SK-N-SH (cell line): ENCODE measurements at regions not wholly inside any gene's neighbourhood (a gene's known extent, or its start where the extent isn't known, plus 50 kb on each side); places are given as distances from the start of the nearest gene placed in this dataset.

ENCODE experiments used
- CTCF ChIA-PET: fragments of 300-600, 350-600 bp; formaldehyde crosslinking; extraction: SDS; loops from one replicate; lab custom pipeline; 2021; lab: Yijun Ruan, JAX
- POLR2A ChIA-PET: fragments of 350-600 bp; sonication (Branson Sonifier 250); formaldehyde crosslinking; extraction: SDS; loops from one replicate; lab custom pipeline; 2020; ENCODE audit warnings: antibody characterized with exemption, inconsistent platforms; lab: Yijun Ruan, JAX
- DNase-seq: peaks from one replicate; pipeline ENCODE4 v3.0.0; 2012
- H2AFZ ChIP-seq: fragments of 200-600 bp; sonication (generic); 2 replicates; pipeline ENCODE4 v1.8.1; 2016; ENCODE audit warnings: antibody characterized with exemption, mild to moderate bottlenecking, low read depth
- H3F3A ChIP-seq: fragments of 200-600 bp; sonication (generic); replicated peaks from 2 replicates; pipeline ENCODE3; 2016; ENCODE audit warnings: antibody characterized with exemption, mild to moderate bottlenecking; ENCODE audit not compliant: insufficient read depth
- H3K27ac ChIP-seq, 2 experiments: fragments of 200-500 bp in 1 of 2; fragments of 200-600 bp in 1 of 2; sonication (Bioruptor generic) in 1 of 2; sonication (generic), shearing (Covaris generic) in 1 of 2; 2 replicates each; pipeline versions ENCODE4 v1.5.1 to v1.6.1; 2014 to 2016; ENCODE audit warnings: low read depth in 2 of 2, inconsistent platforms in 1 of 2, low read length in 1 of 2, mild to moderate bottlenecking in 1 of 2, mixed read lengths in 1 of 2
- H3K27me3 ChIP-seq: fragments of 200-600 bp; sonication (generic), shearing (Covaris generic); 2 replicates; pipeline ENCODE4 v1.6.1; 2016; ENCODE audit warnings: mixed run types; ENCODE audit not compliant: insufficient read depth
- H3K36me3 ChIP-seq, 2 experiments: fragments of 200-500 bp in 1 of 2; fragments of 200-600 bp in 1 of 2; sonication (Bioruptor generic) in 1 of 2; sonication (generic) in 1 of 2; replicated peaks in 1 of 2; 2 replicates each; pipeline versions ENCODE3 to v1.5.1; 2014 to 2016; ENCODE audit warnings: low read length in 1 of 2, mild to moderate bottlenecking in 1 of 2; ENCODE audit not compliant: insufficient read depth in 2 of 2, control insufficient read depth in 1 of 2
- H3K4me1 ChIP-seq, 2 experiments: fragments of 200-500 bp in 1 of 2; fragments of 200-600 bp in 1 of 2; sonication (Bioruptor generic) in 1 of 2; sonication (generic), shearing (Covaris generic) in 1 of 2; 2 replicates each; pipeline versions ENCODE4 v1.5.1 to v1.6.1; 2014 to 2016; ENCODE audit warnings: low read depth in 1 of 2, low read length in 1 of 2, mixed run types in 1 of 2; ENCODE audit not compliant: insufficient read depth in 2 of 2, control insufficient read depth in 1 of 2
- H3K4me2 ChIP-seq: fragments of 200-600 bp; sonication (generic), shearing (Covaris generic); 2 replicates; pipeline ENCODE4 v1.6.1; 2017; ENCODE audit warnings: mixed run types
- H3K4me3 ChIP-seq, 2 experiments: fragments of 200-500 bp in 1 of 2; fragments of 200-600 bp in 1 of 2; sonication (Bioruptor generic) in 1 of 2; sonication (generic), shearing (Covaris generic) in 1 of 2; 2 replicates each; pipeline versions ENCODE4 v1.5.1 to v1.8.1; 2014 to 2016; ENCODE audit warnings: low read depth in 2 of 2, inconsistent platforms in 1 of 2, low read length in 1 of 2, mild to moderate bottlenecking in 1 of 2, mixed read lengths in 1 of 2, moderate library complexity in 1 of 2
- H3K79me2 ChIP-seq: fragments of 200-600 bp; sonication (generic); 2 replicates; pipeline ENCODE4 v1.8.1; 2017; ENCODE audit warnings: mild to moderate bottlenecking; ENCODE audit not compliant: insufficient read depth
- H3K9ac ChIP-seq: fragments of 200-600 bp; sonication (generic); 2 replicates; pipeline ENCODE4 v1.6.1; 2017; ENCODE audit warnings: mixed run types
- H3K9me2 ChIP-seq: fragments of 200-600 bp; sonication (generic); 2 replicates; pipeline ENCODE4 v1.6.1; 2017; ENCODE audit warnings: mixed run types
- H3K9me3 ChIP-seq: fragments of 200-600 bp; sonication (generic); 2 replicates; pipeline ENCODE4 v1.6.1; 2017; ENCODE audit warnings: mixed run types, mild to moderate bottlenecking, moderate library complexity
- H4K20me1 ChIP-seq: fragments of 200-600 bp; sonication (generic); 2 replicates; pipeline ENCODE4 v1.6.1; 2017; ENCODE audit warnings: mild to moderate bottlenecking, mixed run types; ENCODE audit not compliant: insufficient read depth
- ELF1 ChIP-seq: IDR thresholded peaks from 2 replicates; pipeline ENCODE4 v1.4.0; 2012
- EZH2phosphoT487 ChIP-seq: fragments of 200-600 bp; sonication (generic); IDR thresholded peaks from 2 replicates; pipeline ENCODE4 v1.6.1; 2017; ENCODE audit warnings: low read depth, mixed run types, mild to moderate bottlenecking, antibody characterized with exemption, moderate library complexity, borderline replicate concordance
- GABPA ChIP-seq: IDR thresholded peaks from 2 replicates; pipeline ENCODE4 v1.4.0; 2012; ENCODE audit warnings: low read depth, mild to moderate bottlenecking
- GATA2 ChIP-seq: sonication (generic); formaldehyde crosslinking; IDR thresholded peaks from 2 replicates; pipeline ENCODE4 v1.5.0; 2020; ENCODE audit warnings: mild to moderate bottlenecking, missing genetic modification reagents
- IRF3 ChIP-seq: fragments of 150-350 bp; IDR thresholded peaks from 2 replicates; pipeline ENCODE4 v1.6.1; 2016; ENCODE audit warnings: mild to moderate bottlenecking, low read depth, low read length
- JUND ChIP-seq: IDR thresholded peaks from 2 replicates; pipeline ENCODE4 v1.4.0; 2012
- MEF2A ChIP-seq: IDR thresholded peaks from 2 replicates; pipeline ENCODE4 v1.4.0; 2012; ENCODE audit warnings: low read depth, borderline replicate concordance
- NRF1 ChIP-seq: IDR thresholded peaks from 2 replicates; pipeline ENCODE4 v1.6.1; 2012; ENCODE audit warnings: low read depth, mild to moderate bottlenecking, low read length
- PBX3 ChIP-seq: IDR thresholded peaks from 2 replicates; pipeline ENCODE4; 2012
- RAD21 ChIP-seq: IDR thresholded peaks from 2 replicates; pipeline ENCODE4 v1.6.1; 2012; ENCODE audit warnings: mild to moderate bottlenecking, low read length
- SMC3 ChIP-seq: IDR thresholded peaks from 2 replicates; pipeline ENCODE4 v1.6.1; 2012; ENCODE audit warnings: low read depth, low read length, improper control_type of control experiment
- TAF1 ChIP-seq: IDR thresholded peaks from 2 replicates; pipeline ENCODE4 v1.6.1; 2012; ENCODE audit warnings: low read depth, mild to moderate bottlenecking, low read length, moderate library complexity, borderline replicate concordance
- TCF12 ChIP-seq: IDR thresholded peaks from 2 replicates; pipeline ENCODE4 v1.4.0; 2012
- TEAD4 ChIP-seq: IDR thresholded peaks from 2 replicates; pipeline ENCODE4 v1.4.0; 2012; ENCODE audit warnings: mild to moderate bottlenecking, borderline replicate concordance; ENCODE audit not compliant: insufficient read depth
- USF1 ChIP-seq: IDR thresholded peaks from 2 replicates; pipeline ENCODE4 v1.4.0; 2012; ENCODE audit warnings: low read depth, borderline replicate concordance
- YY1 ChIP-seq: IDR thresholded peaks from 2 replicates; pipeline ENCODE4 v1.4.0; 2012; ENCODE audit warnings: low read depth, mild to moderate bottlenecking
- WGBS: methylation state at CpG from one replicate; pipeline ENCODE4 v1.1.6; 2017; ENCODE audit warnings: low lambda C conversion rate; 5-methylcytosine and 5-hydroxymethylcytosine counted together

GRCh38 chr1:195236991-195237889, 1371.0 kb downstream of the KCNT2 start (continued):
- TF ChIP-seq MEF2A (no peak), SMC3 (no peak), TAF1 (no peak), PBX3 (no peak), GATA2 (CRISPR knock-in tag) (no peak), JUND (no peak), USF1 (no peak), YY1 (no peak), NRF1 (no peak)

GRCh38 chr1:195218428-195219212, 1389.6 kb downstream of the KCNT2 start:
- DNase-seq: no peak
- ChIA-PET POLR2A (no interaction called here), CTCF (no interaction called here)
- H2AFZ ChIP-seq: no peak overlapping the region
- no peaks in the 10 kb centered on the region for H4K20me1 ChIP-seq
- no peaks in the 10 kb centered on the region for H3K79me2 ChIP-seq
- H3K9me2 ChIP-seq: no peaks in the 10 kb centered on the region; the same call in 1 of the 2 replicates
- H3K4me2 ChIP-seq: no peak overlapping the region
- no peak overlapping the region for H3K9ac ChIP-seq
- no peaks in the 10 kb centered on the region; the same call in 1 of the 2 replicates for H3K27me3 ChIP-seq
- no peak overlapping the region for H3K4me3 ChIP-seq
- H3K27ac ChIP-seq: no peak overlapping the region
- no peaks in the 10 kb centered on the region for H3K36me3 ChIP-seq
- 44% methylated on average over 16 of the region's 22 CpGs for WGBS
- TF ChIP-seq GABPA (no peak), RAD21 (no peak), SMC3 (no peak), NRF1 (no peak), ELF1 (no peak), TCF12 (no peak), EZH2phosphoT487 (no peak), IRF3 (no peak), TEAD4 (no peak)
- no peaks in the 10 kb centered on the region for H3F3A ChIP-seq
- peaks cover 7% of the 10 kb centered on the region; the same call in 1 of the 2 replicates for H3K9me3 ChIP-seq
- no peaks in the 10 kb centered on the region for H3K4me1 ChIP-seq
